ENCODE measurements at regions not wholly inside any gene's neighbourhood (a gene's known extent, or its start where the extent isn't known, plus 50 kb on each side); places are given as distances from the start of the nearest gene placed in this dataset.

DNA sequence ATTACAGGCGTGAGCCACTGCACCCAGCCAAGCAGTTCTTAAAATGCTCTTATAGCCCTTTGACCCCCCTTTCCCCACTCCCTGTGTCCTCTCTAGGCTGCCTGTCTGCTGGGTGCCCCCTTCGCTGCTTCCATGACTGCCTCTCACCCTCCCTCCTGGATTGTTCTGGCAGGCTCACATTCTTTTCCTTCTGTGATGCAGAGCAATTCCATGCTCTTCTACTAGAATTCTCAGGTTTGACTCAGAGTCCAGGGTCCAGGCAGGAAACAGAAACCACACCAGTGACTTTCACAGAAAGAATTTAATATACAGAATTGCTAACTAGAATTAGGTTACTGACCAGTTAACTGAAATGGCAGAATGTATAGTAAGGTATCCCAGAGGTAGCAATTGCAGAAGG lies 244.8 kb downstream of the BAMBI start:
- H3K4me1 ChIP-seq, result no peaks in the 10 kb centered on the region
- TF ChIP-seq POLR2A (IDR thresholded peaks at IDR 0.05) (no peak), CTCF (IDR thresholded peaks at IDR 0.05) (no peak)
- intact Hi-C loops (cut with DNase I), result no loop called here
- no peaks in the 10 kb centered on the region for H3K9me3 ChIP-seq
- H3K27ac ChIP-seq, result no peak overlapping the region
- H3K4me3 ChIP-seq, result no peak overlapping the region
- DNase-seq, result no peak
- no peaks in the 10 kb centered on the region for H3K36me3 ChIP-seq
- 87 to 96% methylated on average over 2 of the region's 2 CpGs for WGBS, 2 donors
- H3K27me3 ChIP-seq, result peaks cover 0 to 72% (median 0%) of the 10 kb centered on the region in 4 donors

- DNase-seq, result no peak
- Histone ChIP-seq H3K9me3 (no peaks in the 10 kb centered on the region), H3K27ac (no peak overlapping the region), H3K27me3 (peaks cover 0 to 80% (median 0%) of the 10 kb centered on the region in 4 donors), H3K36me3 (no peaks in the 10 kb centered on the region), H3K4me1 (no peaks in the 10 kb centered on the region), H3K4me3 (no peak overlapping the region)
- intact Hi-C loops (cut with DNase I), result no loop called here
- no peak for TF ChIP-seq CTCF (IDR thresholded peaks at IDR 0.05)
- TF ChIP-seq POLR2A (IDR thresholded peaks at IDR 0.05), result no peak
- 79 to 84% methylated on average over 2 of the region's 2 CpGs for WGBS, 2 donors
These were observed 245.5 kb downstream of the BAMBI start for GRCh38 chr10:28922861-28923260.

DNA sequence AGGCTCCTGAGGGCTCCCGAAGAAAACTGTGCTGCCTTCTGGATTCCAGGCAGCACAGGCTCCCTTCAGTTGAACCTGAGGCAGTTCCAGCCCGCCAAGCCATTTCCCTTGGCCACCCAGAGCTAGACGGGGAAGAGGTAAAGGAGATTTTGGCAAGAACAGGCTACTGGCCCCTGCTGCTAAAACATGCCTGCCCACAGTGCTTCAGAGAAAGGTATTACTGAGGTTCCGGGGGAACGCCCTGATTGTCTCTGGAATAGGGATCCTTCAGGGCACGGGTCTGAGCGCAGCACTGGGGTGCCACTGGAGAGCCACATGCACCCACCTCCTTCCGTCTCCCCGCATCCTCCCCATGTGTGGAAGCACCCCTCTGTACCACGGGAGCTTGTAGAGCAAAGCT lies 247.4 kb downstream of the BAMBI start:
- Histone ChIP-seq H3K4me3 (no peak overlapping the region), H3K27ac (no peak overlapping the region), H3K27me3 (peaks cover 0 to 70% (median 0%) of the 10 kb centered on the region in 4 donors), H3K36me3 (no peaks in the 10 kb centered on the region), H3K9me3 (no peaks in the 10 kb centered on the region), H3K4me1 (no peaks in the 10 kb centered on the region)
- intact Hi-C loops (cut with DNase I), result no loop called here
- TF ChIP-seq POLR2A (IDR thresholded peaks at IDR 0.05) (no peak), CTCF (IDR thresholded peaks at IDR 0.05) (no peak)
- 81 to 85% methylated on average over 5 to 8 of the region's 10 CpGs for WGBS, 2 donors
- DNase-seq, result no peak

DNA sequence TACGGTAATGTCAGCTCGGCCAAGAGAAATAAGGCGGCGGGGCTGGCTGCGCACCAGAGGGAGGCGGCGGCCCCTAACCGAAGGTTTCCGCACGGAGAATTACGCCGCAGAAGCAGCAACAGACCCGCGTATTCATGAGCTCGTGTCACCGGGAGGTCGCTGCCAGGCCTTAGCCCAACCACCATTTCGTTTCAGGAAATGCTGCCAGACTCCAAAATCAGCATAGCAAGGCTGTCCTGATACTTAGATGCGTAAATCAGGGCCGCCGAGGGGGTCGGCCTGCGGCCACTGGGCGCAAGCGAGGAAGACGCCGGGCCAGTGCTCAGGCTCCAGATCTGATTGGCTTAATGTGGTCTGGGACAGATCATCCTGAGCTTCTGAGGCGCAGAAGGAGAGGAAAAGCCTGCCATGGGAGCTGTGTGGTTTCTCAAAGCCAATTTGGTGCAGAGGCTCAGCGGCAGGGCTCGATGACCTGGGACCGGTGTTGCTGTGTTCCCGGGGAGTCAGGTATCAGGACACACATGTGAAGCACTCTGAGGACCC lies 247.9 kb downstream of the BAMBI start:
- Histone ChIP-seq H3K9me3 (no peaks in the 10 kb centered on the region), H3K4me3 (no peak overlapping the region), H3K27me3 (peaks cover 0 to 67% (median 0%) of the 10 kb centered on the region in 4 donors), H3K36me3 (no peaks in the 10 kb centered on the region), H3K27ac (no peak overlapping the region), H3K4me1 (no peaks in the 10 kb centered on the region)
- no peak for DNase-seq
- no peak for TF ChIP-seq POLR2A (IDR thresholded peaks at IDR 0.05)
- TF ChIP-seq CTCF (IDR thresholded peaks at IDR 0.05), result no peak
- intact Hi-C loops (cut with DNase I), result no loop called here
- WGBS, 2 donors, result 68 to 82% methylated on average over 14 to 32 of the region's 32 CpGs

DNA sequence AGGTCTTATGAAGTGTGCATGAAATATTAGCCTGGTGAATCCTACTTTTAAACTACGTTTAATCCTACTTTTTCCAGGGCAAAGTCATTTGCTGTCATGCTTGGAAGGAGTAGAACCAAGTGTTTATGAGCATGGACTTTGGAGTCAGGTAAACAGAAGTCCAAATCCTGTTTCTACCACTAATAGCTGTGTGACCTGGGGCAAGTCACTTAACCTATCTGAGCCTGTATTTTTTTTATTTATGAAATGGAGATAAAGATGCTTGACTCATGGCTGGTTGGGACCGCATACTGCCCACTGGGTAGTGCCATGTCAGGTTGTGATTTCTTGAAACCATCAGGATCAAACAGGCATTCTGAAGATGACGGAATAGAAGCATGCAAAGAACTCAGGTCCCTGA lies 249.6 kb downstream of the BAMBI start:
- Histone ChIP-seq H3K9me3 (no peaks in the 10 kb centered on the region), H3K27me3 (peaks cover 0 to 49% (median 0%) of the 10 kb centered on the region in 4 donors), H3K27ac (no peak overlapping the region), H3K4me1 (no peaks in the 10 kb centered on the region), H3K36me3 (no peaks in the 10 kb centered on the region), H3K4me3 (no peak overlapping the region)
- WGBS, 2 donors, result 64 to 78% methylated on average over 2 to 3 of the region's 3 CpGs
- intact Hi-C loops (cut with DNase I), result no loop called here
- DNase-seq, result no peak
- TF ChIP-seq CTCF (IDR thresholded peaks at IDR 0.05) (no peak), POLR2A (IDR thresholded peaks at IDR 0.05) (no peak)

Measured in esophagus squamous epithelium (tissue), 5 donors.